Bronchial epithelial cell (primary cell): ENCODE measurements at regions not wholly inside any gene's neighbourhood (a gene's known extent, or its start where the extent isn't known, plus 50 kb on each side); places are given as distances from the start of the nearest gene placed in this dataset.

Source experiments
- DNase-seq: peaks from one replicate; pipeline ENCODE4 v3.0.0-alpha.2; 2010; ENCODE audit warnings: low read depth
- FAIRE-seq: peaks from 2 replicates; lab custom pipeline; 2011; peaks lifted over from hg19 to GRCh38; lab: Jason Lieb, UNC
- H3K27me3 ChIP-seq: 2 replicates; pipeline ENCODE4 v1.5.1; 2011; ENCODE audit warnings: low read length; ENCODE audit not compliant: control insufficient read depth, insufficient read depth
- H3K36me3 ChIP-seq: 2 replicates; pipeline ENCODE4 v1.5.1; 2011; ENCODE audit warnings: low read length; ENCODE audit not compliant: control insufficient read depth, insufficient read depth
- H3K4me3 ChIP-seq: 2 replicates; pipeline ENCODE4 v1.5.1; 2011; ENCODE audit warnings: mild to moderate bottlenecking, low read depth, low read length, control low read depth
- TF ChIP-seq, protein P1 (sequence below): IDR thresholded peaks from 2 replicates; pipeline ENCODE4 v1.5.1; 2011; ENCODE audit warnings: mild to moderate bottlenecking, moderate library complexity, low read length, control low read depth, inconsistent platforms; ENCODE audit not compliant: insufficient read depth, severe bottlenecking

DNA sequence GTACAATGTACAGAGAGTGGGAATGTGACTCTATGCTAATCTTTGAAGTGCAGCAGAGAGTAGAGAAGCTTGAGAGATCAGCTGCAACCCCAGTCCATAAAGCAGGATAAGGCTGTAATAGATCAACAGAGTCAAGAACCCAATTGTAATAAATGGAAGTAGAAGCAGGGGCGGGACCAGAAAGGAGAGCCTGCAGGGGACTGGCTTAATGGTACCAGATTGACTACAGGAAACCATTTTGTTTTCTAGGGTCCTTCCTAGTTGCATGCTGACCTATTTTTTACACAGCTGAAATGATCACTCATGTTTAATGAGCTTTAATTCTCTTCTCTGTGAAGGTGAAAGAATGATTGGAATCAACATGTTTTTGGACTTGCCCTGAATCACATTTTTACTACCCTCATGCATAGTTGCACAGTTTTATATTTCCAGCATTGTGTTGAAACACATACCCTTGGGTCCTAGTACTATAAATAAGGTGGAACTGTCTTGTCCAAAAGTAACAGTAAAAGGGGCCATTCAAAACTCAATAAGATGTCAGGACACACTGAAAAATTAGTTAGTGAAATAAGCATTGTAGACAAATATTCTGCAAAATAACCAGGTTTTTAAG, 69.8 kb downstream of the GPR88 start:
- Histone ChIP-seq H3K27me3 (no peaks in the 10 kb centered on the region), H3K36me3 (no peaks in the 10 kb centered on the region), H3K4me3 (no peak overlapping the region)
- FAIRE-seq (no peak), DNase-seq (no peak)
- TF ChIP-seq, protein P1, sequence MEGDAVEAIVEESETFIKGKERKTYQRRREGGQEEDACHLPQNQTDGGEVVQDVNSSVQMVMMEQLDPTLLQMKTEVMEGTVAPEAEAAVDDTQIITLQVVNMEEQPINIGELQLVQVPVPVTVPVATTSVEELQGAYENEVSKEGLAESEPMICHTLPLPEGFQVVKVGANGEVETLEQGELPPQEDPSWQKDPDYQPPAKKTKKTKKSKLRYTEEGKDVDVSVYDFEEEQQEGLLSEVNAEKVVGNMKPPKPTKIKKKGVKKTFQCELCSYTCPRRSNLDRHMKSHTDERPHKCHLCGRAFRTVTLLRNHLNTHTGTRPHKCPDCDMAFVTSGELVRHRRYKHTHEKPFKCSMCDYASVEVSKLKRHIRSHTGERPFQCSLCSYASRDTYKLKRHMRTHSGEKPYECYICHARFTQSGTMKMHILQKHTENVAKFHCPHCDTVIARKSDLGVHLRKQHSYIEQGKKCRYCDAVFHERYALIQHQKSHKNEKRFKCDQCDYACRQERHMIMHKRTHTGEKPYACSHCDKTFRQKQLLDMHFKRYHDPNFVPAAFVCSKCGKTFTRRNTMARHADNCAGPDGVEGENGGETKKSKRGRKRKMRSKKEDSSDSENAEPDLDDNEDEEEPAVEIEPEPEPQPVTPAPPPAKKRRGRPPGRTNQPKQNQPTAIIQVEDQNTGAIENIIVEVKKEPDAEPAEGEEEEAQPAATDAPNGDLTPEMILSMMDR, result no peak

DNA sequence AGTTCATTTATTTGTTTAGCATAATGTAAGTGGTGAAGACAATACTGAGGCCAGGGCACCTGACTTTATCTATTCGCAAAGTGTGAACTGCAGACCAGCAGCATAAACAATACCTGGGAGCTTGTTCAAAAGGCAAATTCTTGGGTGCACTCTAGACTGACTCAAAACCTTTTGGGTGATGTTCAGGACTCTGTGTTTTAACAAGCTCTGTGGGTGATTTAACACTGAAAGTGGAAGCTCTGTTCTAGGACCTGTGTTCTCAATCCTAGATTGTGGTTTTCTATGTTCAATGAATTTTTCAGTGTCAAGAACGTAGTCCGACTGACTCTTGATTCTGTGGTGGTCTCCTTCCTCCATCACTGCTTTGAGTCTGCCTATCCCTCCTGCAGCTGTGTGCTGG, 71.9 kb downstream of the GPR88 start:
- H3K36me3 ChIP-seq, result no peaks in the 10 kb centered on the region
- TF ChIP-seq, protein P1, result no peak
- H3K27me3 ChIP-seq, result peaks cover 2% of the 10 kb centered on the region
- DNase-seq (no peak), FAIRE-seq (no peak)
- no peak overlapping the region for H3K4me3 ChIP-seq

DNA sequence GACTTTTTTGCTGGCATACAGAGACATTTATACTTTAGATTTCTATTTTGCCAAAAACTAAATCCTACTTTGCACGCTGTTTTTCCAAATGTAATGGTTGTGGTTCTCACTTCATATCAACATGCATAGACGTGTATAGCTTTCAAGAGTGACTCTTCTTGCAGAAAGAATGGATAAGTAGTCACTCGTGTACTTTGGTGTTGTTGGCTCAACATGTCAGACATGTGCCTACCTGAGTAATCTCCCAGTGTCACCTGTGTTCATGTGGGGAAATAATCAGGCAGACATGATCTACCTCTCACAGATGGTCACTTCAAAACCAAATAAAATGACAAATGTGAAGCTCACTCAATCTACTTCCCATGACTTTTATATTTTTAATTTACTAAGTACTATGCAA, 73.1 kb downstream of the GPR88 start:
- TF ChIP-seq, protein P1, result no peak
- DNase-seq, result peak; percentile 83
- Histone ChIP-seq H3K4me3 (no peak overlapping the region), H3K36me3 (no peaks in the 10 kb centered on the region), H3K27me3 (peaks cover 2% of the 10 kb centered on the region)
- no peak for FAIRE-seq

DNA sequence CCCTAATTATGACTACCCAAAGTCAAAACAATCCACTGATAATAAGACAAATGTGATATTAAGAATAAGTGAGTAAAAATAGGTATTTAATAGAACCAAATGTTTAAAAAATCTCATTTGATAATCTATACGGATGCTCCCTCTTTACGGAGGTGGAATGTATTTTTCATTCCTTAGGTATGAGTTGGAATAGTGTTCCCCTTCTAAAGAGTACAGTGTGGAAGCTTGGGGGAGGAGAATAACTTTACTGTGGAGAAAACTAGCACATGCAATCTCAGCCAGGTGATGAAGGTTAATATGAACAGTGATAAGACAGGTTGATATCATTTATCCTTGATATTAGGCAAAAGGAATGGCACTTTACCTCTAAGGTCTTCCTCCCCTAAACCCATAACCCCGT, 74.6 kb downstream of the GPR88 start:
- Histone ChIP-seq H3K27me3 (peaks cover 2% of the 10 kb centered on the region), H3K36me3 (no peaks in the 10 kb centered on the region), H3K4me3 (no peak overlapping the region)
- FAIRE-seq (no peak), DNase-seq (no peak)
- TF ChIP-seq, protein P1, result no peak

DNA sequence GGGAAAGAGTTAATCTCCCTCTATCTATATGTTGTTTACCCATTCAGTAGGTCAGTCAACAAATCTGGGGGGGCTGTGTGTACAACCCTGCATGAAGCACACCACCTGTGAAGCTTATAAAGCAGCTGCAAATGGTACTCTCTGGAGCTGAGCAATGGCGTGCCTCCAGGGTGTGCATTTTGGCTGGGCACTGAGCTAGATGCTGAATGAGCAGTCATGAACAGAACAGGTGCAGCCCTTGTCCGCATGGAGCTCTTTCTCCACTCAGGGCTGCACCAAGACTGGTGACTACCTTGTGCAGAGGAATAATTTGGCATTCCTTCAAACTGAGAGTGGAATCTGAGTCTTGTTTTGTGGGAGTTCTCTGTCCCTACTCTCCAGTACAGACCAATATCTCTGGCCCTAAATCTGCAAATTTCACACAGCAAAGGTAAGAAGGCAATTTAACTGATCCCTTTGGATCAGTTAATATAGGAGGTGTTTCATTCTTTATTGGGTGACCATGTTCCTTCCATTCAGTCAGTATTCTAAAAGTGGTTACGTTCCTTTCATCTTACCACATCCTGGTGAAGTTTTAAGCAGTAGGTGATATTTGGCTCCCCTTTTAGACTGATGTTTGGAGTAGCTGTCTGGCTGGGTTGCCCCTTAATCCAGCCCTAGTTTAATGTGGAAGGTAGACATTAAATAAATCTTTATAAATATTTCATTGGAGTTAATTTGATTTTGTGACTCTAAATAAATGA, 76.0 kb downstream of the GPR88 start:
- no peak overlapping the region for H3K4me3 ChIP-seq
- TF ChIP-seq, protein P1, result no peak
- no peak for DNase-seq
- peaks cover 2% of the 10 kb centered on the region for H3K27me3 ChIP-seq
- no peak for FAIRE-seq
- H3K36me3 ChIP-seq, result no peaks in the 10 kb centered on the region
